ENCODE measurements at regions not wholly inside any gene's neighbourhood (a gene's known extent, or its start where the extent isn't known, plus 50 kb on each side); places are given as distances from the start of the nearest gene placed in this dataset.

DNA sequence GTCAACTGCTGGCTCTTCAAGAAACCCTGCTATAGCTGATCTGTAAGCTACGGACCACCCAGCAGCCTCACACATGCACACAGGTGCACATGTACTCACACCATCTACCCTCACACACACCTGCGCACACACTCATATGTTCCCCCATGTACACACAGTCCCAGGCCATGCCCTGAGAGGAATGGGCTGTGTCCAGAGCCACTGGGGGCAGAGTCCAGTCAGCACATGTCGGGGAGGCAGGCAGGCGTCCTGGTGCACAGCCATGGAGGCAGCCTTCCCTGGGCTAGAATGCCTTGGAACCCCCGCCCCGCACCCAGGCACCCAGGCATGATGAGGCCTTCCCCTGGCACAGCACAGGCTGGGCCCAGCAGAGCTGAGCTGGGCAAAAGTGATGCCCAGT is 58.3 kb upstream of the DLK1 start:
- Histone ChIP-seq H3K4me2 (ENCODE audit: control insufficient read depth, insufficient read depth) (no peak overlapping the region), H4K20me1 (ENCODE audit: control insufficient read depth, insufficient read depth) (peaks cover 3% of the 10 kb centered on the region; the same call in 1 of the 2 replicates), H3K4me3 (no peak overlapping the region), H3K9me3 (replicated peaks; ENCODE audit: control insufficient read depth, insufficient read depth, low read length) (no peaks in the 10 kb centered on the region), H3K27ac (ENCODE audit: control insufficient read depth, insufficient read depth) (no peak overlapping the region), H2AFZ (ENCODE audit: control insufficient read depth, low read depth, low read length) (no peak overlapping the region), H3K79me2 (ENCODE audit: control insufficient read depth, insufficient read depth, low read length) (no peaks in the 10 kb centered on the region), H3K36me3 (ENCODE audit: control insufficient read depth in 2 of 2, insufficient read depth in 2 of 2, low read length in 1 of 2) (no peaks in the 10 kb centered on the region), H3K9ac (ENCODE audit: control insufficient read depth, insufficient read depth, low read length) (no peak overlapping the region), H3K27me3 (replicated peaks in 1 of 2; ENCODE audit: control insufficient read depth in 2 of 2, insufficient read depth in 2 of 2, low read length in 1 of 2) (peaks cover 0 to 3% of the 10 kb centered on the region in 2 experiments; a peak in 3 of 4 replicates), H3K4me1 (ENCODE audit: control insufficient read depth, insufficient read depth, low read length) (no peaks in the 10 kb centered on the region)
- intact Hi-C loops (cut with micrococcal nuclease; ENCODE audit: unreplicated experiment) (no loop called here), in situ Hi-C loops (cut with MboI) (no loop called here)
- FAIRE-seq (no peak), DNase-seq (ENCODE audit: low read depth, low spot score) (no peak), ATAC-seq (no peak)
- RAD21 ChIA-PET (ENCODE audit: unreplicated experiment), result no interaction called here
- CTCF ChIA-PET, result no interaction called here
- BruUV-seq (replicated peaks), result no TSS peak
- SMC1A ChIA-PET (ENCODE audit: uncharacterized antibody, unreplicated experiment), result no interaction called here
- 34% methylated on average over 5 of the region's 6 CpGs for WGBS (ENCODE audit: insufficient coverage, insufficient replicate concordance, low lambda C conversion rate, missing lambda C conversion rate)
- TF ChIP-seq TCF3 (IDR thresholded peaks at IDR 0.05; ENCODE audit: borderline replicate concordance, insufficient read depth, low read depth, low read length) (no peak), POLR2AphosphoS2 (IDR thresholded peaks at IDR 0.05; ENCODE audit: low read depth, low read length) (no peak), SIX5 (IDR thresholded peaks at IDR 0.05; ENCODE audit: low read depth, low read length, severe bottlenecking) (no peak), BCL11A (IDR thresholded peaks at IDR 0.05; ENCODE audit: low read depth, low read length) (no peak), ZNF217 (IDR thresholded peaks at IDR 0.05) (no peak)
- POLR2A ChIA-PET, result no interaction called here

DNA sequence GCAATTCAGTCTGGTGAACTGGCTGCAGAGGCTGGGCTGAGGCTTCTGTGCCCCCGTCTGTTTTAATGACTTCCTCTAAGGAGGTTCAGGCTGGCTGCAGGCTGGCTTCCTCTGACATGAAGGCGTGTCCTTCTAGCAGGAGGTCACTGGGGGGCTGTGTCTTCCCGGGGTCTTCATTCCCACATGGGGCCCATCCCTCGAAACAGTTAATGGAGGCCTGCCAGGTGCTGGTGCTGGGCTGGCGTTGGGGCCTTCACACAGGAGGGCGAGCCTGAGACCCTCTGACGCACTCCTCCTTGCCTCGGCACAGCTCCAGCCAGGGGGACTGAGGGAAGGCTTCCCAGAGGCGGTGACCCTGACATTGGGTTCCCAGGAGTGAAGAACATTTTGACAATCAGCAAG is 57.7 kb upstream of the DLK1 start:
- H3K9me3 ChIP-seq (replicated peaks; ENCODE audit: control insufficient read depth, insufficient read depth, low read length), result no peaks in the 10 kb centered on the region
- no peak for DNase-seq (ENCODE audit: low read depth, low spot score)
- no peak overlapping the region for H3K27ac ChIP-seq (ENCODE audit: control insufficient read depth, insufficient read depth)
- peaks cover 0 to 3% of the 10 kb centered on the region in 2 experiments; a peak in 3 of 4 replicates for H3K27me3 ChIP-seq (replicated peaks in 1 of 2; ENCODE audit: control insufficient read depth in 2 of 2, insufficient read depth in 2 of 2, low read length in 1 of 2)
- CTCF ChIA-PET, result no interaction called here
- H3K4me3 ChIP-seq, result no peak overlapping the region
- H3K4me1 ChIP-seq (ENCODE audit: control insufficient read depth, insufficient read depth, low read length), result no peaks in the 10 kb centered on the region
- H3K79me2 ChIP-seq (ENCODE audit: control insufficient read depth, insufficient read depth, low read length), result no peaks in the 10 kb centered on the region
- H4K20me1 ChIP-seq (ENCODE audit: control insufficient read depth, insufficient read depth), result peaks cover 3% of the 10 kb centered on the region; the same call in 1 of the 2 replicates
- in situ Hi-C loops (cut with MboI) (no loop called here), intact Hi-C loops (cut with micrococcal nuclease; ENCODE audit: unreplicated experiment) (no loop called here)
- H3K36me3 ChIP-seq (ENCODE audit: control insufficient read depth in 2 of 2, insufficient read depth in 2 of 2, low read length in 1 of 2), result no peaks in the 10 kb centered on the region
- no peak for ATAC-seq
- WGBS (ENCODE audit: insufficient coverage, insufficient replicate concordance, low lambda C conversion rate, missing lambda C conversion rate), result 20% methylated on average over 9 of the region's 9 CpGs
- POLR2A ChIA-PET, result no interaction called here
- FAIRE-seq, result no peak
- RAD21 ChIA-PET (ENCODE audit: unreplicated experiment), result no interaction called here
- TF ChIP-seq SIN3A (IDR thresholded peaks at IDR 0.05; ENCODE audit: low read depth, low read length) (no peak), EP300 (IDR thresholded peaks at IDR 0.05; ENCODE audit: borderline replicate concordance in 1 of 2, control insufficient read depth in 1 of 2, low read depth in 2 of 2, low read length in 2 of 2) (no peak), ZNF217 (IDR thresholded peaks at IDR 0.05) (no peak), ZSCAN29 (IDR thresholded peaks at IDR 0.05) (no peak), CBX5 (IDR thresholded peaks at IDR 0.05; ENCODE audit: low read depth) (no peak), NR2C1 (IDR thresholded peaks at IDR 0.05) (no peak), SMAD5 (IDR thresholded peaks at IDR 0.05; ENCODE audit: low read depth) (no peak), ZNF384 (IDR thresholded peaks at IDR 0.05; ENCODE audit: borderline replicate concordance, low read depth, low read length) (no peak), BRCA1 (IDR thresholded peaks at IDR 0.05; ENCODE audit: low read depth, low read length) (no peak)
- TF ChIP-seq, protein P1, sequence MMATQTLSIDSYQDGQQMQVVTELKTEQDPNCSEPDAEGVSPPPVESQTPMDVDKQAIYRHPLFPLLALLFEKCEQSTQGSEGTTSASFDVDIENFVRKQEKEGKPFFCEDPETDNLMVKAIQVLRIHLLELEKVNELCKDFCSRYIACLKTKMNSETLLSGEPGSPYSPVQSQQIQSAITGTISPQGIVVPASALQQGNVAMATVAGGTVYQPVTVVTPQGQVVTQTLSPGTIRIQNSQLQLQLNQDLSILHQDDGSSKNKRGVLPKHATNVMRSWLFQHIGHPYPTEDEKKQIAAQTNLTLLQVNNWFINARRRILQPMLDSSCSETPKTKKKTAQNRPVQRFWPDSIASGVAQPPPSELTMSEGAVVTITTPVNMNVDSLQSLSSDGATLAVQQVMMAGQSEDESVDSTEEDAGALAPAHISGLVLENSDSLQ (IDR thresholded peaks at IDR 0.05), result no peak
- SMC1A ChIA-PET (ENCODE audit: uncharacterized antibody, unreplicated experiment), result no interaction called here
- no peak overlapping the region for H2AFZ ChIP-seq (ENCODE audit: control insufficient read depth, low read depth, low read length)
- no TSS peak for BruUV-seq (replicated peaks)
- no peak overlapping the region for H3K9ac ChIP-seq (ENCODE audit: control insufficient read depth, insufficient read depth, low read length)
- H3K4me2 ChIP-seq (ENCODE audit: control insufficient read depth, insufficient read depth), result no peak overlapping the region
